ENCODE measurements at regions not wholly inside any gene's neighbourhood (a gene's known extent, or its start where the extent isn't known, plus 50 kb on each side); places are given as distances from the start of the nearest gene placed in this dataset.

DNA sequence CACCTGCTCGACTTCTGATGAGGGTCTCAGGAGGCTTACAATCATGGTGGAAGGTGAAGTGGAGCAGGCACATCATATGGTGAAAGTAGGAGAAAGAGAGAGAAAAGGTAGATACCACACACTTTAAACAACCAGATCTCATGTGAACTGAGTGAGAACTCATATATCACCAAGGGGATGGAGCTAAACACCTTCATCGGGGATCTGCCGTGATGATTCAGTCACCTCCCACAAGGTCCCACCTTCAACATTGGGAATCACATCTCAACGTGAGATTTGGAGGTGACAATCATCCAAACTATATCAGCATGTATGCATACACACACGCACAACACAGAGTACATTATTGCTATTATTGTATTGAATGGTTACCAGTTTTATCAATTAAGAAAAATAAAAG is 453.3 kb upstream of the NRSN1 start:
- peaks cover 3% of the 10 kb centered on the region for H3K9me3 ChIP-seq
- 92 to 96% (median 94%) methylated on average over 5 of the region's 5 CpGs for WGBS, 3 donors
- ATAC-seq = no peak
- H3K4me3 ChIP-seq = no peak overlapping the region
- TF ChIP-seq, protein P1, sequence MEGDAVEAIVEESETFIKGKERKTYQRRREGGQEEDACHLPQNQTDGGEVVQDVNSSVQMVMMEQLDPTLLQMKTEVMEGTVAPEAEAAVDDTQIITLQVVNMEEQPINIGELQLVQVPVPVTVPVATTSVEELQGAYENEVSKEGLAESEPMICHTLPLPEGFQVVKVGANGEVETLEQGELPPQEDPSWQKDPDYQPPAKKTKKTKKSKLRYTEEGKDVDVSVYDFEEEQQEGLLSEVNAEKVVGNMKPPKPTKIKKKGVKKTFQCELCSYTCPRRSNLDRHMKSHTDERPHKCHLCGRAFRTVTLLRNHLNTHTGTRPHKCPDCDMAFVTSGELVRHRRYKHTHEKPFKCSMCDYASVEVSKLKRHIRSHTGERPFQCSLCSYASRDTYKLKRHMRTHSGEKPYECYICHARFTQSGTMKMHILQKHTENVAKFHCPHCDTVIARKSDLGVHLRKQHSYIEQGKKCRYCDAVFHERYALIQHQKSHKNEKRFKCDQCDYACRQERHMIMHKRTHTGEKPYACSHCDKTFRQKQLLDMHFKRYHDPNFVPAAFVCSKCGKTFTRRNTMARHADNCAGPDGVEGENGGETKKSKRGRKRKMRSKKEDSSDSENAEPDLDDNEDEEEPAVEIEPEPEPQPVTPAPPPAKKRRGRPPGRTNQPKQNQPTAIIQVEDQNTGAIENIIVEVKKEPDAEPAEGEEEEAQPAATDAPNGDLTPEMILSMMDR (IDR thresholded peaks at IDR 0.05) = no peak
- intact Hi-C loops (cut with DNase I) = no loop called here
- H3K36me3 ChIP-seq (ENCODE audit: insufficient read depth in 1 of 2, low read depth in 1 of 2) = no peaks in the 10 kb centered on the region
- DNase-seq = no peak
- no peaks in the 10 kb centered on the region for H3K4me1 ChIP-seq
- no peaks in the 10 kb centered on the region for H3K27me3 ChIP-seq (ENCODE audit: insufficient read depth in 3 of 3, low read length in 2 of 3)
- H3K27ac ChIP-seq = no peak overlapping the region

DNA sequence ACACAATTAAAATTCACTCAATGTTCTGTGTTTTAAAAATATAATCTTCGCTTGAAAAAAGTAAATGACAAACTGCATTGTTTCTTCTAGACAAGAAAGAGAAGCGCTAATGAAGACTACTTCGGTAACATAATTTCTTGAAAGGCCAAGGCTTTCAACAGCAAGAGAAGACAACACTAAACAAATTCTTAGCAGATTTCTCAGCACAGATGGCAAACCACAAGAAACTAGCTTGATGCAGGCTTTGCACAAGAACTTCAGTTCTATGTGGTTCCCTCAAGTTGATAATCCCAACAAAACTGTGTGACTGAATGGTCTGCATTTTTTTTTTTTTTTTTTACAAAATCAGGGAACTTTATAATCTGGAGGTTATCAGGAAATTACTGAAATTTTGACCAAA is 447.4 kb upstream of the NRSN1 start:
- Histone ChIP-seq H3K9me3 (no peaks in the 10 kb centered on the region), H3K4me3 (no peak overlapping the region), H3K4me1 (no peaks in the 10 kb centered on the region), H3K36me3 (ENCODE audit: insufficient read depth in 1 of 2, low read depth in 1 of 2) (no peaks in the 10 kb centered on the region), H3K27me3 (ENCODE audit: insufficient read depth in 3 of 3, low read length in 2 of 3) (no peaks in the 10 kb centered on the region), H3K27ac (no peak overlapping the region)
- intact Hi-C loops (cut with DNase I) = no loop called here
- ATAC-seq (no peak), DNase-seq (no peak)
- whole genome bisulfite sequencing, 3 donors = 79 to 98% (median 97%) methylated on average over 3 of the region's 3 CpGs
- TF ChIP-seq, protein P1 (IDR thresholded peaks at IDR 0.05) = no peak

DNA sequence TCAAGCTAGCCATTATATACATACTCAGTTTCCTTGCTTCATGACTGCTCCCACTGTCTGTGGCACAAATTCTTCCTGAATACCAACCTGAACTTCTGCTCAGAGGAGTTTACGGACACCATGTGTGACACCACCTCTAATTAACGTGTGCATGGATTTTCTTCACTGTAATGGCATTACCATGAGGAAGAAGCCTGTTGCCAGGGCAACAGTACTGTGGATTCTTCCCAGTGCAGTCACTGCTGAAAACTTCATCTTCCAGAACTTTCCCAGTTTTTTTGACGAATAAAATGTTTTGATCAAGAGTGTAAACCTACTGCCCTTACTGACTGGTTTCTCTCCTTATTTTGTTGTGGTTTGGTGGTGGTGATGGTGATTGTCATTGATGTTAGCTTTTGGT is 444.3 kb upstream of the NRSN1 start:
- DNase-seq (no peak), ATAC-seq (no peak)
- no peak overlapping the region for H3K4me3 ChIP-seq
- intact Hi-C loops (cut with DNase I) = no loop called here
- no peaks in the 10 kb centered on the region for H3K9me3 ChIP-seq
- no peaks in the 10 kb centered on the region for H3K27me3 ChIP-seq (ENCODE audit: insufficient read depth in 3 of 3, low read length in 2 of 3)
- no peaks in the 10 kb centered on the region for H3K4me1 ChIP-seq
- no peak overlapping the region for H3K27ac ChIP-seq
- TF ChIP-seq, protein P1 (IDR thresholded peaks at IDR 0.05) = no peak
- no peaks in the 10 kb centered on the region for H3K36me3 ChIP-seq (ENCODE audit: insufficient read depth in 1 of 2, low read depth in 1 of 2)
- WGBS, 3 donors = 33 to 43% (median 39%) methylated on average over 3 of the region's 3 CpGs

DNA sequence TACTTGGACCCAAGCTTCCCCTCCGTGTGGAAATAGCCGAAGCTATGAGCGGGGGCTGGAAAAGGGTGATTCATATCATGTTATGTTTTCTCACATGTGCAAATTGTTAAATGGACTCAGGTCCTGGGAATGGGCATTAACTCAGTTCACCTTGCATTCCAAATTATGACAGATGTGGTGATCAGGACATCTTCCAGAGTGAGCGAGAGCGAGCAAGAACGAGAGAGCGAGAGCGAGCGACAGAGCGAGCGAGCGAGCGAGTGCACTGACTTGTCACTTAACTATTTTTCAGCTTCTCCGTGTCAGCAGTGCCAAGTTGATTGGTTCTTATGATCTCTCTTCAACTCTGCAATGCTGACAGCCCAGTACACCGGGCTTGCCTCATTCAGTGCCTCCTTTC is 437.4 kb upstream of the NRSN1 start:
- intact Hi-C loops (cut with DNase I) = no loop called here
- Histone ChIP-seq H3K27me3 (ENCODE audit: insufficient read depth in 3 of 3, low read length in 2 of 3) (no peaks in the 10 kb centered on the region), H3K36me3 (ENCODE audit: insufficient read depth in 1 of 2, low read depth in 1 of 2) (no peaks in the 10 kb centered on the region), H3K9me3 (no peaks in the 10 kb centered on the region), H3K4me1 (no peaks in the 10 kb centered on the region), H3K4me3 (no peak overlapping the region), H3K27ac (no peak overlapping the region)
- DNase-seq (no peak), ATAC-seq (no peak)
- TF ChIP-seq, protein P1 (IDR thresholded peaks at IDR 0.05) = no peak
- WGBS, 3 donors = 81 to 84% (median 83%) methylated on average over 15 of the region's 15 CpGs

DNA sequence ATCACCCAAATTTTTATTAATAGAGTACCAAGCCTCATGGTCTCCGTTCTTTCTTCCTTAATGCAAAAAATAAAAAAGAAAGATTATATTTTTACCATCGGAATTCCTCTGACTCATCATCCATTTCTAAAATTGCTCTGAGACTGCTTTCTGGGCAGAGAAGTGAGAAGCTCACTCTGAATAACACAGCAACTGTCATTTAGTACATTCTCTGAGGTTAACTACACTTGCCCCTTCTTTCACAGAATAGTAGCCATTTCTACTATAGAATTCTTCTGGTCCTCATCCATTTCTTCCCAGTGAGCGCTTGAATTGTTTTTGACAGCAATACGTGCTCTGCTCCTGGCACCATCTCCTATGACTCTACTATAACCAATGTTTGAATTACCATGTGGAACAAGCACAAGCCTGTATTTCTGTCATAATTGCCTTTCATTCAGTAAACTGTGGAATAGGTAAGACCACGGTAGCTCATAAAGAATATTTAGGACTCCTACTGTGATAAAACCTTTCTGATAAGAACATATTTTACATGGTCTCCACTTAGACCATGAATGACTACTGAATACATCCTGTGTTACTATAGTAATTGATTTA is 435.5 kb upstream of the NRSN1 start:
- no peak overlapping the region for H3K4me3 ChIP-seq
- 65 to 76% (median 73%) methylated on average over 5 of the region's 5 CpGs for WGBS, 3 donors
- no peak for DNase-seq
- intact Hi-C loops (cut with DNase I) = no loop called here
- TF ChIP-seq, protein P1 (IDR thresholded peaks at IDR 0.05) = no peak
- H3K36me3 ChIP-seq (ENCODE audit: insufficient read depth in 1 of 2, low read depth in 1 of 2) = no peaks in the 10 kb centered on the region
- no peak for ATAC-seq
- no peak overlapping the region for H3K27ac ChIP-seq
- no peaks in the 10 kb centered on the region for H3K27me3 ChIP-seq (ENCODE audit: insufficient read depth in 3 of 3, low read length in 2 of 3)
- H3K4me1 ChIP-seq = no peaks in the 10 kb centered on the region
- H3K9me3 ChIP-seq = no peaks in the 10 kb centered on the region
